ENCODE measurements at regions not wholly inside any gene's neighbourhood (a gene's known extent, or its start where the extent isn't known, plus 50 kb on each side); places are given as distances from the start of the nearest gene placed in this dataset.

DNA sequence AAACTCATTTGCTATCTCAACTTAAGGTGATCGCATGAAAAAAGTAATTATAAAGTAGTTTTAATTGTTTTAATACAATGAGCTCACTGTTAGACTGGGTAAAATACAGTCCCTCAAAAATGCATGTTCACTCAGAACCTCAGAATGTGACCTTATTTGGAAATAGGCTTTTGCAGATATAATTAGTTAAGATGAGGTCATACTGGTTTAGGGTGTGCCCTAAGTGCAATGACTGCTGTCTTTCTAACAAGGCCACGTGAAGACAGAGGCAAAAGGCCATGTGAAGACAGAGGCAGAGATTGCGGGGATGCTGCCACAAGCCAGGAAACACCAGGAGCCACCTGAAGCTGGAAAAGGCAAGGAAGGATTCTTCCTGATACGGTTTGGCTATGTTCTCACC lies 262.1 kb downstream of the NKX6-1 start:
- TF ChIP-seq CTCF (IDR thresholded peaks at IDR 0.05; ENCODE audit: insufficient read depth, low read length, poor library complexity, severe bottlenecking) (no peak), EZH2phosphoT487 (conservative IDR thresholded peaks at IDR 0.05; ENCODE audit: low read length) (no peak)

All from SU-DHL-6 (cell line).